NCI-H524 (cell line): ENCODE measurements at regions not wholly inside any gene's neighbourhood (a gene's known extent, or its start where the extent isn't known, plus 50 kb on each side); places are given as distances from the start of the nearest gene placed in this dataset.

Source experiments
- DNase-seq, 2 experiments: peaks; one replicate each; lab custom pipeline; 2025; lab: John Stamatoyannopoulos, UW

GRCh38 chr7:45455662-45456061 is 118.5 kb upstream of the ADCY1 start:
- DNase-seq: no peak

GRCh38 chr7:45456105-45456504 is 118.1 kb upstream of the ADCY1 start:
- no peak for DNase-seq

GRCh38 chr7:45456747-45457524 is 117.2 kb upstream of the ADCY1 start:
- DNase-seq: no peak

- peak; percentile 90 to 96 for DNase-seq
Observed at GRCh38 chr7:45457591-45457990, 116.6 kb upstream of the ADCY1 start.

- peak in 1 of 2 experiments; percentile 32 for DNase-seq
Observed at GRCh38 chr7:45459476-45459875, 114.7 kb upstream of the ADCY1 start.

- no peak for DNase-seq
Observed at GRCh38 chr7:45460379-45460778, 113.8 kb upstream of the ADCY1 start.

- DNase-seq: no peak
Observed at GRCh38 chr7:45461026-45461425, 113.1 kb upstream of the ADCY1 start.

- no peak for DNase-seq
Observed at GRCh38 chr7:45469103-45469502, 105.1 kb upstream of the ADCY1 start.

GRCh38 chr7:45470031-45470430 is 104.1 kb upstream of the ADCY1 start:
- no peak for DNase-seq

GRCh38 chr7:45479781-45480180 is 94.4 kb upstream of the ADCY1 start:
- DNase-seq: no peak

GRCh38 chr7:45482451-45482850 is 91.7 kb upstream of the ADCY1 start:
- no peak for DNase-seq

- DNase-seq: no peak
Observed at GRCh38 chr7:45484094-45484493, 90.1 kb upstream of the ADCY1 start.

- DNase-seq: no peak
Observed at GRCh38 chr7:45486575-45486974, 87.6 kb upstream of the ADCY1 start.

GRCh38 chr7:45494885-45495284 is 79.3 kb upstream of the ADCY1 start:
- DNase-seq: no peak

GRCh38 chr7:45495618-45496017 is 78.5 kb upstream of the ADCY1 start:
- DNase-seq: no peak

GRCh38 chr7:45500257-45500656 is 73.9 kb upstream of the ADCY1 start:
- no peak for DNase-seq

GRCh38 chr7:45501791-45502190 is 72.4 kb upstream of the ADCY1 start:
- no peak for DNase-seq

- no peak for DNase-seq
Observed at GRCh38 chr7:45506059-45506458, 68.1 kb upstream of the ADCY1 start.

- DNase-seq: no peak
Observed at GRCh38 chr7:45509222-45509621, 64.9 kb upstream of the ADCY1 start.

GRCh38 chr7:45511721-45512597 is 62.2 kb upstream of the ADCY1 start:
- DNase-seq: no peak

GRCh38 chr7:45514944-45515343 is 59.2 kb upstream of the ADCY1 start:
- no peak for DNase-seq

- DNase-seq: no peak
Observed at GRCh38 chr7:45515346-45515745, 58.8 kb upstream of the ADCY1 start.
